ENCODE measurements at regions not wholly inside any gene's neighbourhood (a gene's known extent, or its start where the extent isn't known, plus 50 kb on each side); places are given as distances from the start of the nearest gene placed in this dataset.
A peak's percentile ranks its signal among the peaks of the same experiment; 100 is the strongest.
"Not testable (repeated sequence)": the region's sequence is repeated elsewhere in the genome, so short reads cannot be mapped to it uniquely, and the experiment has no call there.

- Histone ChIP-seq H3K36me3 (ENCODE audit: control insufficient read depth in 2 of 3, insufficient read depth in 3 of 3, low read length in 3 of 3) (no peaks in the 10 kb centered on the region), H3K4me1 (ENCODE audit: control insufficient read depth in 2 of 3, insufficient read depth in 2 of 3, low read depth in 1 of 3, low read length in 3 of 3) (no peaks in the 10 kb centered on the region), H3K9ac (ENCODE audit: low read length in 3 of 3) (no peak overlapping the region), H3K27ac (ENCODE audit: low read depth in 2 of 2, low read length in 2 of 2) (no peak overlapping the region), H3K4me3 (ENCODE audit: low read length in 3 of 3) (no peak overlapping the region), H3K27me3 (ENCODE audit: control insufficient read depth, insufficient read depth, low read length) (no peaks in the 10 kb centered on the region), H3K9me3 (ENCODE audit: control insufficient read depth in 2 of 3, insufficient read depth in 1 of 3, low read length in 3 of 3) (no peaks in the 10 kb centered on the region)
- TF ChIP-seq, protein P1, sequence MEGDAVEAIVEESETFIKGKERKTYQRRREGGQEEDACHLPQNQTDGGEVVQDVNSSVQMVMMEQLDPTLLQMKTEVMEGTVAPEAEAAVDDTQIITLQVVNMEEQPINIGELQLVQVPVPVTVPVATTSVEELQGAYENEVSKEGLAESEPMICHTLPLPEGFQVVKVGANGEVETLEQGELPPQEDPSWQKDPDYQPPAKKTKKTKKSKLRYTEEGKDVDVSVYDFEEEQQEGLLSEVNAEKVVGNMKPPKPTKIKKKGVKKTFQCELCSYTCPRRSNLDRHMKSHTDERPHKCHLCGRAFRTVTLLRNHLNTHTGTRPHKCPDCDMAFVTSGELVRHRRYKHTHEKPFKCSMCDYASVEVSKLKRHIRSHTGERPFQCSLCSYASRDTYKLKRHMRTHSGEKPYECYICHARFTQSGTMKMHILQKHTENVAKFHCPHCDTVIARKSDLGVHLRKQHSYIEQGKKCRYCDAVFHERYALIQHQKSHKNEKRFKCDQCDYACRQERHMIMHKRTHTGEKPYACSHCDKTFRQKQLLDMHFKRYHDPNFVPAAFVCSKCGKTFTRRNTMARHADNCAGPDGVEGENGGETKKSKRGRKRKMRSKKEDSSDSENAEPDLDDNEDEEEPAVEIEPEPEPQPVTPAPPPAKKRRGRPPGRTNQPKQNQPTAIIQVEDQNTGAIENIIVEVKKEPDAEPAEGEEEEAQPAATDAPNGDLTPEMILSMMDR (IDR thresholded peaks at IDR 0.05; ENCODE audit: borderline replicate concordance, extremely low read depth, insufficient read depth): no peak
- peak in 1 of 5 donors; percentile 5 for DNase-seq
- intact Hi-C loops (cut with DNase I): no loop called here
- no peak for FAIRE-seq
Observed at GRCh38 chr12:11543457-11544158, 105.9 kb upstream of the ETV6 start.

DNA sequence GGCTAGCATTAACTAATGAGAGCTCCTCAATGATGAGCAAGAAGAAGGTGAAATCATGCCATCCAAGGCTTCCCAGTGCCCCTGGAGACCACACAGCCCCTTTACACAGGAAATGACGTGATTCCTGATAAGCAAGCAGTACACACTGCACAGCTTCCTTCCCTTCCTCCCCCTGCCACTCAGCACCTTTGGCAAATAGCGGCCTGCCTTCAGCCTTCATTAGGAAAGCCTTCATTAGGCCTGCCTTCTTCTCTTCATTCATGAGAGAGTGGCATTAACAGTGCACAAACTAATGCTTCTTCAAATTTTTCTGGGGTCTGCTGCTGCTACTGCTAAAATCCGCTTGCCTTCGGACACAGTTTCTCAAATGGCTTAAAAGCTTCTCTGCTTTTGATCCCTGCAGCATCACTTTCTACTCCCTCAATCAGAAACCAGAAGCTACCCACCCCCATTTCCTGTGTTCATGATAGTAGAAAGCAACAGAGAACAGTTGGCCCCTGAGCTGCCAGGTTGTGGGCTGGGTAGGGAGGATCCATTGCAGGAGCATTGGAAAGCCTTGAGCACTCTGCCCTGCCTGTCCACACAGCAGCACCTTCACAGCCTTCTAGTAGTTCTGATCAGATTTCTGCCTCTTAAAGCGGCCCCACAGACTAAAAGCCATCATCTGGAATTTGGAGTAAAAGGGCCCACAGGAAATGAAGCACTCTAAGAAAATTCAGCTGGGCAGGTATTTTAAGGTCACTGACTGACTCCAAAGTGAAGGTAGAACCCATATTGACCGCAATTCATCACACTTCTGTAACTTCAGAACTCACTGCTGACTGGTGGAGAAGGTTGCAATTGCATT lies 103.8 kb upstream of the ETV6 start:
- FAIRE-seq: no peak
- Histone ChIP-seq H3K4me3 (ENCODE audit: low read length in 3 of 3) (no peak overlapping the region), H3K27ac (ENCODE audit: low read depth in 2 of 2, low read length in 2 of 2) (no peak overlapping the region), H3K36me3 (ENCODE audit: control insufficient read depth in 2 of 3, insufficient read depth in 3 of 3, low read length in 3 of 3) (no peaks in the 10 kb centered on the region), H3K4me1 (ENCODE audit: control insufficient read depth in 2 of 3, insufficient read depth in 2 of 3, low read depth in 1 of 3, low read length in 3 of 3) (no peaks in the 10 kb centered on the region), H3K9me3 (ENCODE audit: control insufficient read depth in 2 of 3, insufficient read depth in 1 of 3, low read length in 3 of 3) (no peaks in the 10 kb centered on the region), H3K27me3 (ENCODE audit: control insufficient read depth, insufficient read depth, low read length) (no peaks in the 10 kb centered on the region), H3K9ac (ENCODE audit: low read length in 3 of 3) (no peak overlapping the region)
- TF ChIP-seq, protein P1 (IDR thresholded peaks at IDR 0.05; ENCODE audit: borderline replicate concordance, extremely low read depth, insufficient read depth): no peak
- intact Hi-C loops (cut with DNase I): no loop called here
- DNase-seq: peak in 2 of 5 donors; percentile 12 to 21

DNA sequence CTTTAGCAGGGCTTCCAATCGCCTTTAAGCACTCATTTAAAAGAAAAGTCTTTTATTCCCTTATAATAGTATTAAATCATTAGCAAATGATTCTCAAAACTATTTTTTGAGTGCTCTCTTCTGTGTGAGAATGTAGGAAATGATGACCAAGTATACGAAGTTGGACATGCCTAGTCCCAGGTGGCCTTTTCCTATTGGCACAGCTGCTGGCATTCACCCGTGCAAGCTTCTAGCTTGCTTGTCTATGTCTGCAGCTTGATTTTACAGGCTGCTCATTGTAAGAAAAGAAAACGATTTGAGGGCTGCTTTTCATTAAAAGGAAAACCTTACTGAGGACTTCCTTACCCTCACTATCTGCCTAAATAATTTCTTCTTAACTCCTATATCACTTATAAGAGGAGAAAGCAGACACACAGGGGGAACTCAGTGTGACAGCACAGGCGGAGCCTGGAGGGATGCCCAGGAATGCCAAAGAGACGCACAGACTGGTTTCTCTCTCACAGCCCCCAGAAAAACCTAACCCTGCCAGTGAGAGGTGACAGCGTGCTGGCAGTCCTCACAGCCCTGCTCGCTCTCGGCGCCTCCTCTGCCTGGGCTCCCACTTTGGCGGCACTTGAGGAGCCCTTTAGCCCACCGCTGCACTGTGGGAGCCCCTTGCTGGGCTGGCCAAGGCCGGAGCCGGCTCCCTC lies 102.7 kb upstream of the ETV6 start:
- H3K27me3 ChIP-seq (ENCODE audit: control insufficient read depth, insufficient read depth, low read length); H3K36me3 ChIP-seq (ENCODE audit: control insufficient read depth in 2 of 3, insufficient read depth in 3 of 3, low read length in 3 of 3); H3K4me1 ChIP-seq (ENCODE audit: control insufficient read depth in 2 of 3, insufficient read depth in 2 of 3, low read depth in 1 of 3, low read length in 3 of 3); FAIRE-seq; H3K4me3 ChIP-seq (ENCODE audit: low read length in 3 of 3); H3K9me3 ChIP-seq (ENCODE audit: control insufficient read depth in 2 of 3, insufficient read depth in 1 of 3, low read length in 3 of 3); H3K27ac ChIP-seq (ENCODE audit: low read depth in 2 of 2, low read length in 2 of 2); intact Hi-C loops (cut with DNase I); H3K9ac ChIP-seq (ENCODE audit: low read length in 3 of 3): not testable (repeated sequence)
- peak in 1 of 5 donors; percentile 37 for DNase-seq

GRCh38 chr12:11547271-11547646 lies 102.2 kb upstream of the ETV6 start:
- H3K36me3 ChIP-seq (ENCODE audit: control insufficient read depth in 2 of 3, insufficient read depth in 3 of 3, low read length in 3 of 3); FAIRE-seq; H3K9me3 ChIP-seq (ENCODE audit: control insufficient read depth in 2 of 3, insufficient read depth in 1 of 3, low read length in 3 of 3); intact Hi-C loops (cut with DNase I); H3K9ac ChIP-seq (ENCODE audit: low read length in 3 of 3); H3K4me3 ChIP-seq (ENCODE audit: low read length in 3 of 3); H3K27ac ChIP-seq (ENCODE audit: low read depth in 2 of 2, low read length in 2 of 2); H3K27me3 ChIP-seq (ENCODE audit: control insufficient read depth, insufficient read depth, low read length); H3K4me1 ChIP-seq (ENCODE audit: control insufficient read depth in 2 of 3, insufficient read depth in 2 of 3, low read depth in 1 of 3, low read length in 3 of 3): not testable (repeated sequence)
- peak in 2 of 5 donors; percentile 11 to 64 for DNase-seq
